ENCODE measurements at regions not wholly inside any gene's neighbourhood (a gene's known extent, or its start where the extent isn't known, plus 50 kb on each side); places are given as distances from the start of the nearest gene placed in this dataset.

DNA sequence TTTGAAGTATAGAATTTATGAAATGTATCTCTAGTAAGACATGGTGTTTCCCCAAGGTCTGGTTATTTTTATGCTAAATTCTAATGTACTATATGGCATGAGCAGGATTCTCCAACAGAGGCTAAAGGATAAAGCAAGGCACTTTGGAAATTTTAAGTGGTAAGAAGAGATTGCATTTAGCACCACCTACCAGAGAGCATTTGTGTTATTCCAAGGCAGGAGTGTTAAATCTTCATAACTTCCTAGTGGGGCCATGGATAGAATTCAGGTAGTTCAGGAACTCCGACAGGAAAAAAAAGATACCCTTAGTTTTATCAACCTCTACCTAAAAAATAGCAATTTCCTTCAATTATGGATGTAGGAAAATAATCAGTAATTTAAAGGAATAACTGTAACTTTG is 497.4 kb upstream of the CRIM1 start:
- TF ChIP-seq, protein P1, sequence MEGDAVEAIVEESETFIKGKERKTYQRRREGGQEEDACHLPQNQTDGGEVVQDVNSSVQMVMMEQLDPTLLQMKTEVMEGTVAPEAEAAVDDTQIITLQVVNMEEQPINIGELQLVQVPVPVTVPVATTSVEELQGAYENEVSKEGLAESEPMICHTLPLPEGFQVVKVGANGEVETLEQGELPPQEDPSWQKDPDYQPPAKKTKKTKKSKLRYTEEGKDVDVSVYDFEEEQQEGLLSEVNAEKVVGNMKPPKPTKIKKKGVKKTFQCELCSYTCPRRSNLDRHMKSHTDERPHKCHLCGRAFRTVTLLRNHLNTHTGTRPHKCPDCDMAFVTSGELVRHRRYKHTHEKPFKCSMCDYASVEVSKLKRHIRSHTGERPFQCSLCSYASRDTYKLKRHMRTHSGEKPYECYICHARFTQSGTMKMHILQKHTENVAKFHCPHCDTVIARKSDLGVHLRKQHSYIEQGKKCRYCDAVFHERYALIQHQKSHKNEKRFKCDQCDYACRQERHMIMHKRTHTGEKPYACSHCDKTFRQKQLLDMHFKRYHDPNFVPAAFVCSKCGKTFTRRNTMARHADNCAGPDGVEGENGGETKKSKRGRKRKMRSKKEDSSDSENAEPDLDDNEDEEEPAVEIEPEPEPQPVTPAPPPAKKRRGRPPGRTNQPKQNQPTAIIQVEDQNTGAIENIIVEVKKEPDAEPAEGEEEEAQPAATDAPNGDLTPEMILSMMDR (IDR thresholded peaks at IDR 0.05; ENCODE audit: insufficient read depth, low read length, poor library complexity, severe bottlenecking) = no peak
- no peak for TF ChIP-seq EZH2phosphoT487 (conservative IDR thresholded peaks at IDR 0.05; ENCODE audit: low read length)

Data from SU-DHL-6 (cell line).